Endothelial cell of umbilical vein (primary cell): ENCODE measurements at regions not wholly inside any gene's neighbourhood (a gene's known extent, or its start where the extent isn't known, plus 50 kb on each side); places are given as distances from the start of the nearest gene placed in this dataset.

Source experiments
- CTCF ChIP-seq, 2 donors: IDR thresholded peaks; 1 replicate in 1 of 2; 2 replicates in 1 of 2; pipeline ENCODE4 v1.5.1; 2011; ENCODE audit warnings: low read length in 2 of 2, mild to moderate bottlenecking in 2 of 2, moderate library complexity in 2 of 2, control low read depth in 1 of 2, inconsistent platforms in 1 of 2, low read depth in 1 of 2; ENCODE audit not compliant: insufficient read depth in 1 of 2; ENCODE audit errors: extremely low read depth in 1 of 2
- EZH2 ChIP-seq: IDR thresholded peaks from 2 replicates; pipeline ENCODE4 v1.6.1; 2012; ENCODE audit warnings: borderline replicate concordance, low read depth, mild to moderate bottlenecking, moderate library complexity, low read length, inconsistent platforms; ENCODE audit not compliant: severe bottlenecking
- FOS ChIP-seq: IDR thresholded peaks from 2 replicates; pipeline ENCODE4 v1.6.1; 2011; ENCODE audit warnings: mild to moderate bottlenecking, low read length, moderate library complexity, borderline replicate concordance; ENCODE audit not compliant: insufficient read depth
- JUN ChIP-seq: IDR thresholded peaks from 2 replicates; pipeline ENCODE4 v1.6.1; 2011; ENCODE audit warnings: borderline replicate concordance, low read depth; ENCODE audit not compliant: insufficient read length, insufficient read depth
- MYC ChIP-seq: IDR thresholded peaks from one replicate; pipeline ENCODE4 v1.6.1; 2011; ENCODE audit warnings: mild to moderate bottlenecking, low read depth, low read length
- POLR2A ChIP-seq: IDR thresholded peaks from 2 replicates; pipeline ENCODE4 v1.6.1; 2012; ENCODE audit warnings: low read depth, mild to moderate bottlenecking, control low read depth, low read length
- POLR2AphosphoS5 ChIP-seq: IDR thresholded peaks from 2 replicates; pipeline ENCODE4 v1.6.1; 2012; ENCODE audit warnings: low read depth, mild to moderate bottlenecking, control low read depth, low read length, moderate library complexity; ENCODE audit not compliant: insufficient read depth

DNA sequence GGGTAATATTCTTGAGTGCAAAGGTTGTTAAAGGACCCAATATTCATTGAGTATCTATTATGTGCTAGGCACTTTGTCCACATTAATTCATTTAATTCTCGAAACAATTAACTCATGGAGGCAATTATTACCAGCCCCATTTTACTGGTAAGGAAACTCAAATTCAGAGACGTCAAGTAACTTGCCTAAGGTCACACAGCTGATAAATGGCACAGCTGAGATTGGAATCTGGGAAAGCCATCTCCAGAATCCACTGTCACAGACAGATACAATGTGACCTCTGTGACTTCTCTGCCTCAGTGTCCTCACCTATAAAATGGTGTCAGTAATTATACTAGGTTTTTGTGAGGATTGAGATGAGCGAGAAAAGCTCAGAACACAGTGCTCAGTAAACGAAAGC, 320.8 kb upstream of the ZFHX3 start:
- TF ChIP-seq CTCF (IDR thresholded peaks at IDR 0.05; ENCODE audit: extremely low read depth in 1 of 2, insufficient read depth in 1 of 2, low read depth in 1 of 2, low read length in 2 of 2) (no peak), POLR2A (no peak), POLR2AphosphoS5 (no peak), MYC (no peak), EZH2 (no peak), FOS (no peak), JUN (no peak)
